Testis (tissue), 2 donors: ENCODE measurements at regions not wholly inside any gene's neighbourhood (a gene's known extent, or its start where the extent isn't known, plus 50 kb on each side); places are given as distances from the start of the nearest gene placed in this dataset.

Experiments used
- DNase-seq: peaks from one replicate; pipeline ENCODE4 v3.0.0-alpha.2; 2019
- H3K27ac ChIP-seq, 2 donors: fragments of 200-600 bp; sonication (generic); one replicate each; pipeline ENCODE4 v1.5.1; 2019
- H3K27me3 ChIP-seq: fragments of 200-600 bp; sonication (generic); one replicate; pipeline ENCODE4 v1.5.1; 2019
- H3K36me3 ChIP-seq: fragments of 200-600 bp; sonication (generic); one replicate; pipeline ENCODE4 v1.5.1; 2017; ENCODE audit warnings: low read depth; ENCODE audit errors: missing control alignments
- H3K4me1 ChIP-seq: fragments of 200-600 bp; sonication (generic); one replicate; pipeline ENCODE4 v1.5.1; 2019
- H3K4me3 ChIP-seq, 2 donors: fragments of 200-600 bp; sonication (generic); one replicate each; pipeline ENCODE4 v1.5.1; 2017 to 2019
- H3K9me3 ChIP-seq: fragments of 200-600 bp; sonication (generic); one replicate; pipeline ENCODE4 v1.5.1; 2017
- POLR2A ChIP-seq: fragments of 450-650 bp; IDR thresholded peaks from one replicate; pipeline ENCODE4 v1.6.1; 2017; ENCODE audit warnings: antibody characterized with exemption, mild to moderate bottlenecking, moderate library complexity
- WGBS, 2 donors: methylation state at CpG; one replicate each; pipeline ENCODE4 v1.1.5; 2018; 5-methylcytosine and 5-hydroxymethylcytosine counted together
- intact Hi-C: fragments of 100-400 bp; cut with DNase I; formaldehyde crosslinking; loops from one replicate; pipeline ENCODE4 v1.15.1; 2023; ENCODE audit warnings: low total_unique reads
- TF ChIP-seq, protein P1 (sequence below), 3 experiments: fragments of 450-650 bp in 2 of 3; fragments of 200-600 bp in 1 of 3; sonication (generic) in 1 of 3; IDR thresholded peaks; one replicate each; pipeline ENCODE4 v1.5.1; 2016 to 2019; ENCODE audit warnings: antibody characterized with exemption in 3 of 3, mild to moderate bottlenecking in 2 of 3, moderate library complexity in 1 of 3

DNA sequence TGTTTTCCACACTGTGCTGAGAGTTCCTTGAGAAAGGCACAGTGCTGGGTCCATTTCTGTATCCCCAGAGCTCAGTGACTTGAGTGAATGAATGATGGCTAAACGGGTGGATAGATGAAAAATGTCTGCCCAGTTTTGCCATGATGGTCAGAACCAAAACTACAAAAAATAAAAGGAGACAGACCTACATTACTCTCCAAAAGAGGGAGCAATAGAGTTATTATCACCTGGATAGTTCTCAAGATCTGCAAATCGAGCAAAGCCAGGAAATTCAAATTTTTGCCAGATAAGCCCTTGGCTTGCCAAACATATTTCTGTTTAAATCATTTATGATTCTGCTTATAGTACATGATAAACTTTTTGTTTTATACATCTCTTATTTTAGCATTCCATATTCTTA, 214.2 kb upstream of the ZNF462 start:
- H3K27ac ChIP-seq = no peak overlapping the region
- intact Hi-C loops = no loop called here
- no peaks in the 10 kb centered on the region for H3K27me3 ChIP-seq
- H3K4me3 ChIP-seq = no peak overlapping the region
- H3K36me3 ChIP-seq = no peaks in the 10 kb centered on the region
- no peaks in the 10 kb centered on the region for H3K9me3 ChIP-seq
- no peak for DNase-seq
- TF ChIP-seq POLR2A = no peak
- TF ChIP-seq, protein P1, sequence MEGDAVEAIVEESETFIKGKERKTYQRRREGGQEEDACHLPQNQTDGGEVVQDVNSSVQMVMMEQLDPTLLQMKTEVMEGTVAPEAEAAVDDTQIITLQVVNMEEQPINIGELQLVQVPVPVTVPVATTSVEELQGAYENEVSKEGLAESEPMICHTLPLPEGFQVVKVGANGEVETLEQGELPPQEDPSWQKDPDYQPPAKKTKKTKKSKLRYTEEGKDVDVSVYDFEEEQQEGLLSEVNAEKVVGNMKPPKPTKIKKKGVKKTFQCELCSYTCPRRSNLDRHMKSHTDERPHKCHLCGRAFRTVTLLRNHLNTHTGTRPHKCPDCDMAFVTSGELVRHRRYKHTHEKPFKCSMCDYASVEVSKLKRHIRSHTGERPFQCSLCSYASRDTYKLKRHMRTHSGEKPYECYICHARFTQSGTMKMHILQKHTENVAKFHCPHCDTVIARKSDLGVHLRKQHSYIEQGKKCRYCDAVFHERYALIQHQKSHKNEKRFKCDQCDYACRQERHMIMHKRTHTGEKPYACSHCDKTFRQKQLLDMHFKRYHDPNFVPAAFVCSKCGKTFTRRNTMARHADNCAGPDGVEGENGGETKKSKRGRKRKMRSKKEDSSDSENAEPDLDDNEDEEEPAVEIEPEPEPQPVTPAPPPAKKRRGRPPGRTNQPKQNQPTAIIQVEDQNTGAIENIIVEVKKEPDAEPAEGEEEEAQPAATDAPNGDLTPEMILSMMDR (IDR thresholded peaks at IDR 0.05) = no peak
- 57 to 59% methylated on average over 2 of the region's 2 CpGs for WGBS, 2 donors
- no peaks in the 10 kb centered on the region for H3K4me1 ChIP-seq

DNA sequence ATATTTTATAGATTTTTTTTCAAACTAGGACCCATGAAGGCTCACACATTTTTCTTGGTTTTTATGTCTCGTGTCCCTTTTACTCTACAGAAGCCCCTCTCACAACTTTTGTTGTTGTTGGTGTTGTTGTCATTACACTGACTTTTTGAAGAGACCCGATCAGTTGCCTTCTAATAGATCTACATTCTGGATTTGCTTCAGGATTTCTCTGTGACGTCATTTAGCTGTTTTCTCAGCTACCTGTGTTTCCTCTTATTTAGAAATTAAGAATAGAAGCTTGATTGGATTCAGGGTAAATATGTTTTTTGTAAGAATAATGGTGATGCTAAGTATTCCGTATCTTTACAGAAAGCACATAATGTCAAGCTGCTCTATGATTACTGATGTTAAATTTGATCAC, 213.3 kb upstream of the ZNF462 start:
- no peak for DNase-seq
- Histone ChIP-seq H3K27me3 (no peaks in the 10 kb centered on the region), H3K9me3 (no peaks in the 10 kb centered on the region), H3K4me3 (no peak overlapping the region), H3K4me1 (no peaks in the 10 kb centered on the region), H3K27ac (no peak overlapping the region), H3K36me3 (no peaks in the 10 kb centered on the region)
- intact Hi-C loops = no loop called here
- TF ChIP-seq POLR2A = no peak
- TF ChIP-seq, protein P1 (IDR thresholded peaks at IDR 0.05) = no peak
- WGBS, 2 donors = 90 to 96% methylated on average over 4 of the region's 4 CpGs

DNA sequence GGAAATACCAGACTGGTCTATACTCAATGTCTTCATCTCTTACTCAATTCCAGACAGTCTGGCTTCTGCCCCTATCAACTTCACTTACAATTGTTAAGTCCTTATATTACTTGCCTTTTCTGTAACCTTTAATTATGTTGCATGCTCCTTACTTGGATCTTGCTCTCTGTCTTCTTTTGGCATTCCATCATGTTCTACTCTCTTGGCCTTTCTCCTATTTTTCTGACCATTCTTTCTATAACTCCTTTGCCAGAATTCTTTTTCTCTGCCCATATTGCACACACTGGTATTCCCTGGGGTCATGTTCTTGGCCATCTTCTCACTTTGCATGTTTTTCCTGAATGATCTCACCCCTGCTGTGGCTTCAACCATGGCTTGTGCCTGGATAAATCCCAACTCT, 209.8 kb upstream of the ZNF462 start:
- Histone ChIP-seq H3K27ac (no peak overlapping the region), H3K4me1 (no peaks in the 10 kb centered on the region), H3K36me3 (no peaks in the 10 kb centered on the region), H3K27me3 (no peaks in the 10 kb centered on the region), H3K4me3 (no peak overlapping the region), H3K9me3 (no peaks in the 10 kb centered on the region)
- intact Hi-C loops = no loop called here
- TF ChIP-seq, protein P1 (IDR thresholded peaks at IDR 0.05) = no peak
- no peak for TF ChIP-seq POLR2A
- no peak for DNase-seq

DNA sequence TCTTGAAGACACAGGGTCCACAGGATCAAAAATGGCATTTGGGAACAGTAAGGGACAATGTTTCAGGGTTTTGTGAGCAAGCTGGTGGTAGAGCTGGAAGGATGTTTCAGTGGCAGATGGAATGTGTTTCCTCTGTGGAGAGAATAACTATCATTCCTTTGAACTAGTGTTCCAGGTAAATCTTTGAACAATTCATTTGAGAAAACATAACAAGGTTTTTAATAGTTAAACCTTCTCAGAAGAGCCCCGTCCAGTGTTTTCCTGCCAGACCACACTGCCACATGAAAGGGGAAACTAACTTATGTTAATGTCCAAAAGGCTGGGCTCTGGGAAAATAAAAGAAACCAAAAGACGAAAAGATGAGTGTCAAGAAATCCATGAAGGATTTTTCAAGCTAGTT, 207.0 kb upstream of the ZNF462 start:
- TF ChIP-seq, protein P1 (IDR thresholded peaks at IDR 0.05) = no peak
- TF ChIP-seq POLR2A = no peak
- H3K27me3 ChIP-seq = no peaks in the 10 kb centered on the region
- H3K4me3 ChIP-seq = no peak overlapping the region
- no peak for DNase-seq
- no peaks in the 10 kb centered on the region for H3K4me1 ChIP-seq
- no peaks in the 10 kb centered on the region for H3K9me3 ChIP-seq
- H3K27ac ChIP-seq = no peak overlapping the region
- H3K36me3 ChIP-seq = no peaks in the 10 kb centered on the region
- intact Hi-C loops = no loop called here
- WGBS, 2 donors = 83 to 84% methylated on average over 2 of the region's 2 CpGs

DNA sequence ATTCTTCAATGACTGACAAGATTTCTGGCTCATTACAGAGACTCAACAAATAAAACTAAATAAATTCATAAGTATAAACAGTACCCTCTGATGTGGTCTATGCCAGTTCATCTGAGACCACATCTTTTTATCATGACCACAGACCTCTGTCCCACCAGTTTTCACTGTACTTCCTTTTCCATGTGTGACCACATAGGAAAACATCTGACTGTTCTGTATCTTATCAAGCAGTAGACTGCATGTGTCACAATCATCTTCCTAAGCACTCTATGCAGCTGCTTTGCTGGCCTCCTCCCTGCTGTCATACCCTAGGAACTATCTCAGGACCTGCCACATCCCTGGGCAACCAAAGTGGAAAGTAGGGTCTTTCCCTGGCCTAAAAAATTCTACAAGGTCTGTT, 205.0 kb upstream of the ZNF462 start:
- Histone ChIP-seq H3K4me1 (no peaks in the 10 kb centered on the region), H3K27me3 (no peaks in the 10 kb centered on the region)

More for the DNA sequence above, 205.0 kb upstream of the ZNF462 start:
- intact Hi-C loops = no loop called here
- Histone ChIP-seq H3K9me3 (no peaks in the 10 kb centered on the region), H3K4me3 (no peak overlapping the region), H3K36me3 (no peaks in the 10 kb centered on the region), H3K27ac (no peak overlapping the region)
- TF ChIP-seq, protein P1 (IDR thresholded peaks at IDR 0.05) = no peak
- no peak for TF ChIP-seq POLR2A
- DNase-seq = no peak
